CMK (cell line): ENCODE measurements at regions not wholly inside any gene's neighbourhood (a gene's known extent, or its start where the extent isn't known, plus 50 kb on each side); places are given as distances from the start of the nearest gene placed in this dataset.

Experiments used
- DNase-seq: peaks from one replicate; pipeline ENCODE4 v3.0.0-alpha.2; 2010; ENCODE audit warnings: low read depth

GRCh38 chr11:98842187-98842586, 178.6 kb upstream of the CNTN5 start:
- no peak for DNase-seq

DNA sequence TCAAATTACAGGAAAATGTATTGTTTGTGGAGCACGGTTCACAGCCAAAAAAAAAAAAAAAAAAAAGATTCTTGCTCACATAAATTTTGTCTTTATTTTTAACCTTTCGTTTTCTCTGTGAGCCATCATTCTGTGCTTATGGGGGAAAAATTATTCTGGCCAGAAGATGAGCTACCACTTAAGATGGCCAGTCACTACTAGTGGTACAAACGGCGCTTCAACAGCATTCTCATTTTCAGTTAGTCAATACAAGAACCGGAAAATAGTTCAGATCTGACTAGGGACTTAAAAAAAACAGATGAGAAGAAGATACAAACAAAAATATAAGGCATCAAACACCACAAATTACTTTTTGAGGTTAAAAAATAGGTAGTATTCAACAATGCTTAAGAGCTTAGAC, 158.6 kb upstream of the CNTN5 start:
- DNase-seq: no peak

DNA sequence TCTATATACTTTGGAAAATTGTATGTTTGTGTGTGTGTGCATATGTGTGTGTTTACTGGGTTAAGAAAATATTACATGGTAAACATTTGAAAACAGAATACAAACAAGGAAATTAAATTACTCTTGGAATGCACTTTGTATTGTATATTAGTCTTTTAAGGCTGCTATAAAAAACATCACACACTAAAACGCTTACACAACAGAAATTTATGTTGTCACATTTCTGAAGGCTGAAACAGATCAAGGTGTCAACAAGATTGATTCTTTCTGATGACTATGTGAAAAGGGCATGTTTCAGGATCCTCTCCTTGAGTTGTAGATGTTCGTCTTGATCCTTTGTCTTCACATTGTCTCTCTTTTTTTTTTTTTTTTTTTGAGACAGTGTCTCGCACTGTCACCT, 149.1 kb upstream of the CNTN5 start:
- no peak for DNase-seq

DNA sequence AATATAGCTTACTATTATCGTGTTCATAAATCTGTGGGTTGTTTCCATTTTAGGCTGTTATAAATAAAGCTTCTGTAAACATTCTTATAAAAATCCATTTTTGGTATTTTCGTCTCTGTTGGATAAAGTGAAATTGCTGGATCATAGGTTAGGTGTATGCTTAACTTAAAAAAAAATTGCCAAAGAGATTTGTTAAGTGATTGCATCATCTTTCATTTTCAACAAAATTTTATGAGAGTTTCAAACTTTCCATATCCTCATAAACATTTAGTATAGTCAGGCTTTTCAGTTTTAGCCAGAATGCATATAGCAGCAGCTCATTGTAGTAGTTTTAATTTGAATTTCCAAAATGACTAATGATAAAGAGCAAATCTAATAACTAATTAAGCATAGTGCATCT, 146.7 kb upstream of the CNTN5 start:
- DNase-seq: no peak

DNA sequence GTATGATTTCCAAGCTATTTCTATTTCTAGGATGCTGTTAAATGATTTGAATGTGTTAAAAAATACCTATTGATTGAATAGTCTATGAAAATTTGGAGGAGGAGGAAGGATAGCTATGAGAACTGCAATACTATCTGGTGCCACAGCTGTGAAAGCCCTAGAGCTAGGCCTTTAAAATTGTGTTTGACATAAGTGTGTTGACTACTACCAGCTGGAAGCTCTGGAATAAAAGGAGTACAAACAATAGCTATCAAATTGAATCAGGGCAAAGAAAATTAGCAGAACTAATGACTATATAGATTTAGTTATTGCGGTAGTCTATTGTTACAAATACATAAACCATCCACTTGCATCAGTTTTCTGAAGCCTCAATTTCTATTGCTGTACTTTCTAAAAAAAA, 124.8 kb upstream of the CNTN5 start:
- no peak for DNase-seq

DNA sequence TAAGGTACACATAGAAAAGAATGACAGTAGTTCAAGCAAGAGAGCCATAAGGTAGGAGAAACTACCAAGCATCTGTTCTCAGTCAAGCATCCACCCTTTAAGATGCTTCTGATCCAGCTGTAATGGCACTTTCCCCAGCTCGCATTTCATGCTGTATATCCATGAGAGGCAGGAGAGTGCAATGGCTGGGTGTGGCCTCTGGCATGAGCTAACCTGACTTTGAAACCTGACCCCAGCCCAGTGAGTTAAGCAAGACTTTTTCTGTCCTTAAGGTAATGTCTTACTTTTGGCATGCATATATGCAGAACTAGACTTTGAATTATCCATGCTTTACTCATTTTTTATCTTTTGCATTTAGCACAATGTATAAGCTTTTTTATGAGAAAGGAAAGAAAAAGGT, 79.8 kb upstream of the CNTN5 start:
- no peak for DNase-seq

- no peak for DNase-seq
Measured at GRCh38 chr11:98944461-98944860, 76.3 kb upstream of the CNTN5 start.

GRCh38 chr11:98952107-98952506, 68.6 kb upstream of the CNTN5 start:
- no peak for DNase-seq

DNA sequence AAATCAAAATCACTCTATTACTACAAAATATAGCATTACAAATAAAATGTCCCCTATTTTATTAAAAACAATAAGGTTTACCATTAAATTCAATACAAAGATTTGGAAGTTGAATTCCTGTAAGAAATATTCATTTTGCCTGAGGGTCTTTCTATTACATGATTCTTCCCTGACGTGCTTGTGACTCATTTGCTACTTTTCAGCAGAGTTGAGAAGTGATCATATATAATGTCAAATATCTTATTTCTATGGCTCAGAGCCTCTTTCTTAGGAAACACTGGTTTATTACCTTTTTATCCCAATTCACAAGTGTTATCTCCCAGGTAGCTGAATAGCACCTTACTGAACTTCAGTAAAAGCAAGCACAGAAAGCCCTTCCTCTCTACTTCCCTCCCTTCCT, 65.2 kb upstream of the CNTN5 start:
- no peak for DNase-seq

DNA sequence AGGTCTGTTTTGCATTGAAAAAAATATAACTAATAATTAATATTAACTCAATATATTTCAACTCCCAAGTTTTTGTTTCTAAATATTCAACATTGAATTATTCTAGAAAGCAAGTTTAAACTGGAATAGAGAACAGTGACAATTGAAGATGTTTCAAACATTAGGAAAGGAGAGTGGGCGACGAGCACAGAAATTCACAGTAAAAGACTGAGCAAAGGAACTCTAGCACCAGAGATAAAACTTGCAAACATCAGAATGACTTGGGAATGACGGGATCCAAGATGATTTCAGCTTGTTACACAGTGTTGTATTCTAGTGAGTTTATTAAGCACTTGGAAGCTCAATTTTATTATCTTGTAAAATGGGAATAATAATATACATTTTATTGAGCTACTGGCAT, 56.6 kb upstream of the CNTN5 start:
- no peak for DNase-seq

- DNase-seq: no peak
Measured at GRCh38 chr11:98965358-98965757, 55.4 kb upstream of the CNTN5 start.

- DNase-seq: no peak
Measured at GRCh38 chr11:98965775-98966174, 55.0 kb upstream of the CNTN5 start.

DNA sequence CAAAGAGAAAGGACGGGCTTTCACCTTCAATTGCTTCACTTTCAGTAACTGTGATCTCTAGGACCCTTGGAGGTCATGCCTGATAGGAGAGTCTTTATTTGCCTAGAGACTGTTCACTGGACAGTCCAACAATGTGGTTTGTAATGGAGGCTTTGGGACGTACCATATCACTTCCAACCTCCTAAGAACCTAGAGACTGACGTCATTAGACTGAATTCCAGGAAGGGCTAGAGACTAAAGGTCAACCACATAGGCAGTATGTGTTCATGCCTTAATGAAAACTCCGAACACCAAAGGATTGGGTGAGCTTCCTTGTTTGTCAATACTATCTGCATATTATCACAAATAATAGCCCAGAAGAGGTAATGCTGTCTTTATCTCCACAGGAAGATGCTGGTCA, 53.7 kb upstream of the CNTN5 start:
- no peak for DNase-seq
